UCSD-AML1 (cell line): ENCODE measurements at regions not wholly inside any gene's neighbourhood (a gene's known extent, or its start where the extent isn't known, plus 50 kb on each side); places are given as distances from the start of the nearest gene placed in this dataset.

Experiments
- DNase-seq: peaks from one replicate; lab custom pipeline; 2025; ENCODE audit not compliant: unreplicated experiment; lab: John Stamatoyannopoulos, UW

DNA sequence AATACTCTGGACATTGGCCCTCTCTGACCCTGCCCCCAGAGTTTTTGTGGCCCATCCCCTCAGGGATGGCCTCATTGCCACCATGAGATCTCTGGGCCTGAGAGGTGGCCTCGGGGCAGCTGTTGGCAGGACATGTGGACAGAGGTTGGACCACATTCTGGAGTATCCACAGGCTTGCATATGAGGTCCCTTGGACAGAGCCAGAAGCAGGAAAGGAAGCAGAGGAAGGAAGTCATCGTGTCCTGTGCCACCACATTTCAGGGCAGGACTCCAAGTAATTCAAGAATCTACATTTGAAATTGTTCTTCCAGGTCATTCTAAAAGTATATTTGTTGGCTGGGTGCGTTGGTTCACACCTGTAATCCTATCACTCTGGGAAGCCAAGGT lies 95.9 kb upstream of the PPP2R5A start:
- no peak for DNase-seq

DNA sequence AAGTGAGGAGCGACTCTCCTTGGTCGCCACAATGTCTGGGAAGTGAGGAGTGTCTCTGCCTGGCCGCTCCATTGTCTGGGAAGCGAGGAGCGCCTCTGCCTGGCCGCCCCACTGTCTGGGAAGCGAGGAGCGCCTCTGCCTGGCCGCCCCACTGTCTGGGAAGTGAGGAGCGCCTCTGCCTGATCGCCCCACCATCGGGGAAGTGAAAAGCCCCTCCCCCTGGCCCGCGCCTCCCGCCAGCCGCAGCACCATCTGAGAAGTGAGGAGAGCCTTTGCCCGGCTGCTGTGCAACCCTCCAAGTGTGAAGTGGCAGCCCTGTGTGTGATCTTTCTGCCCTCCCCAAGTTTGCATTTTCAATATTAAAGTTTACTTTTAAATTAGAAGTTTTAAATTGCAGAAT lies 95.0 kb upstream of the PPP2R5A start:
- no peak for DNase-seq

DNA sequence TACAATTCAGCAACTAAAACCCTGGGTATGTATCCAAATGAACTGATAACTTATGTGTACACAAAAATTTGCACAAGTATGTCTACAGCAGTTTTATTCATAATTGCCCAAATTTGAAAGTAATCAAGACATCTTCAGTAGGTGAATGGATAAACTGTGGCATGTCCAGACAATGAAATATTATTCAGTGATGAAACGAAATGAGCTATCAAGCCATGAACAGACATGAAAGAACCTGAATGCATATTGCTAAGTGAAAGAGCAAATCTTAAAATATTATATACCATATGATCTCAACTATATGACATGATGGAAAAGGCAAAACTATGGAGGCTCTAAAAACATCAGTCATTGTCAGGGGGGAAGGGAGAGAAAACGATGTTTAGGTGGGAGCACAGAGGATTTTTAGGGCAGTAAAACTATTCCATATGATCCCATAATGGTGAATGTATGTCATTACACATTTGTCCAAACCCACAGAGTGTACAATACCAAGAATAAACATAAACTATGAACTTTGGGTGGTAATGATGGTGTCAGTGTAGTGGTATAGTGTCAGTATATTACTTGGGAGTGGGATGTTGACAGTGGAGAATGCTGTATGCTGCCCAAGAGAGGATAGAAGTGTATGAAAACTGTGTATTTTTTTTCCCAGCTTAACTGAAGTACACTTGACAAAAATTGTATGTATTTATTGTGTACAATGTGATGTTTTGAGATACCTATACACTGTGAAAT lies 92.8 kb upstream of the PPP2R5A start:
- no peak for DNase-seq

DNA sequence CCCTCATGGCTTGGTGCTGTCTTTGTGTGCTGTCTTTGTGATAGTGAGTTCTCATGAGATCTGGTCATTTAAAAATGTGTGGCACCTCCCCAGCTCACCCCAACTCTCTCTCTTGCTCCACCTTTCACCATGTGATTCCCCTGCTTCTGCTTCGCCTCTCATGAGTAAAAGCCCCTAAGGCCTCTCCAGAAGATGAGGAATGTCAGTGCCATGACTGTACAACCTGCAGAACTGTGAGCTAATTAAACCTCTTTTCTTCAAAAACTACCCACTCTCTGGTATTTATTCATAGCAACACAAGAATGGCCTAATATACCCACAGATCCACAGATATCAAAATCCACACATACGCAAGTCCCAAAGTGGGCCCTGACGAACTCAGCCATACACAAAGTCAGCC lies 88.9 kb upstream of the PPP2R5A start:
- no peak for DNase-seq

DNA sequence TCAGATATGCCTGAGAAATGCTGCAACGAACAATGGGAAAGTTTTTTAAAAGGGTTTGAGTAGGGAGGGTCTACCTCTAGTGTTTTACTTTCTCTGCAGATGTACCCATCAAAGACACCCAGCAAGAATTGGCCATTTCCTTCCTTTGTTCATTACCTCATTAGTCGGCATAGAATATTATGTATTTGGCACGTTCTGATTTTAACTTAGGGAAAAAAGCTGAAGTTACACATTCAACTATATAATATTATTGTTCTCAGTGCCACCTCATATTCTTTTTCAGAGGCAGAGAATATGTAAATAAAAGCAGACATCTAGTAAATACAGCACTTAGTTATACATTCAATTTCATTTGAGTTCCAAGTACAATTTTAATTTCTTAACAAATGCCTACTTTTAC lies 83.7 kb upstream of the PPP2R5A start:
- DNase-seq = no peak

DNA sequence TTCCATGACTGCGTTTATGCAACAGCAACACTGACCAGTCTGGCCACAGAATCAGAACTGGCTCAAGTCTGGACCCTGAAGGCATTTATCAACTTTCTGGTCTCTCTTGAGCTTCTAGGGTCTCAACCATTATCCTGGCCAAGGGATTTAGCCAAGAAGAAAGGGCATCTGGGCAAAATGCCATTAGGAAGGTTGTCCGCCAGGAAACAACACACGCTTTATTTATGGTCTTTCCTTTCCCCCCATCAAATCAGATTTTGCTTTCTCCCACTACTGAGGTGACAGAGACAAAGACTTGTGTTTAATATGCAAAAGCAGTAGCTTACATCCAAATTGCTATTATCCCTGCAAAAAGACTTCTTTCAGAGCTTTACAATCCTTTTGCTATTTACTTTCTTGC lies 81.6 kb upstream of the PPP2R5A start:
- no peak for DNase-seq

DNA sequence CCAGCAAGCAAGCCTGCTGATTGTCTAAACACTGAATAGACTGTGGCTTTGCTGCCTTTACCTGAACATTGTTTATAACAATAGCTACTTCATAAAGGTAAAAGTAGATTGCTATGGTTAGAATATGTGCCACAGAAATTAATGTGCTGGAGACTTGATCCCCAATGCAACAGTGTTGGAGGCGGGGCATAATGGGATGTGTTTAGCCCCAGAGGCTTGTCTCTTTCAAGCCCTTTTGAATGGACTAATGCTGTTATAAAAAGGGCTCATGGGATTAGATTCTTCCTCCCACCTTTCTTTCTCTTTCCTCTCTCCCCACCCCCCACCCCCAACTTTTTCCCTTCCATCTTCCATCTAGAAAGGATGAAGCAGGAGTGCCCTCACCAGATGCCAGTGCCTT lies 80.2 kb upstream of the PPP2R5A start:
- no peak for DNase-seq

DNA sequence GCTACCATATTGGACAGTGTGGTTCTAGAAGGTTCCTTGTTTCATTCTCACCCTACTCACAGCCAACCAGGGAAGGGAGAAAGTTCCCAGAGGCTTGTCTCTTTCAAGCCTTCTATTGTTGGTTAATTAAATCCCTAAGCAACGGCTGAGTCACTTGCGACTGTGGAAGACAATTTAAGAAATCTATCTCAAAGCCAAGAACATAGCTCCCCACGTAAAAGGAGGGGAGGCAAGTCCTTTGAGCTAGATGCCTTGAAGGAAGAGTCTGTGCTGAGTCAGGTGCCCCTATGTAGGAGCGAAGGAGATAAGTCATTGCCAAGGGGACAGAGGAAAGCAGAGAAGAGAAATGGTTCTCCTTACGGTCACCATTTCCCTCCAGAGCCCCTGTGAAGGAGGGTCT lies 79.4 kb upstream of the PPP2R5A start:
- DNase-seq = no peak

DNA sequence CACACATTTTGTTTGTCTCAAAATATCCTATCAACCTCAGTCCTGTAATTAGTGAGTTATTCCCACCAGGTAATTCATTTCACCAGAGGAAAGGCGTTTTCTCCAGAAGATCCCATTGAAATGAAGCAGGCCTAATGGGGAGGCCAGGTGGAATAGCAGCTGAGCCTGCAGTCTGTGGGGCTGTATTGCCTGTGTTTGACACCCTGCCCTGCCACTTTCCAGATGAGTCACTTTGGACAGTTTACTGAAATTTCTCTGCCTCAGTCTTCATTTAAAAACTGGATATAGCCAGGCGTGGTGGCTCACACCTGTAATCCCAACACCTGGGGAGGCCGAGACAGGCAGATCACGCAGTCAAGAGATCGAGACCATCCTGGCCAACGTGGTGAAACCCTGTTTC lies 78.1 kb upstream of the PPP2R5A start:
- DNase-seq = no peak

DNA sequence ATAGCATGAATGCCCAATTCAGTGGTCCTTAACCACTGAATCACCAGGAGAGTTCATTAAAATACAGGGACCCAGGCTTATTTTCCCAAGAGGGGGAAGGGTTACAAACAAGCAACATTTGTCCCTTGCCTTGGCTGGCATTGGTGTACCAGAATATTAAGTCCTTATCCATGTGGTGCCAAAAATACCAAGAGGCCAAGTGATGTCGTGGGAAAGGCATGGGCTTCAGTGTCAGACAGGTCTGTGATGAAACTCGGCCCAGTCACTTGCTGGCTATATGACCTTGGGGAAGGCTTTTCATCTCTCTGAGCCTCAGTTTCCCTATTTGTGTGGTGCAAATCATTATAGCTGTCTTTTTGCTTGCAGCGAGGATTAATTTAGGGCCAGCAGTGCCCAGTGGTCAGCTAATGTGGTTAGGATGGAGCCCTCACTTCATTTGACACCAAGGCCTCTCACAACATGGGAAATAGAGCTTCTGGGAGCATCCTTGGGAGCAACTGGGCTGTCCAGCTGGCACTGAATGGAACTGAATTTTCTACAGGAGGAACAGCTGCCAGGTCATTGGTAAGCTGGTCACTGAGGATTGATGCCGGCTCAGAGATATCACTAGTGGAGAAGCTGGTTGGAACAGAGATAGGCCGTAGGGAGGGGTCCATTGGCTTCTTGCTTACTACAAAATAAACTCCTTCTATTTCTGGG lies 77.2 kb upstream of the PPP2R5A start:
- DNase-seq = no peak

DNA sequence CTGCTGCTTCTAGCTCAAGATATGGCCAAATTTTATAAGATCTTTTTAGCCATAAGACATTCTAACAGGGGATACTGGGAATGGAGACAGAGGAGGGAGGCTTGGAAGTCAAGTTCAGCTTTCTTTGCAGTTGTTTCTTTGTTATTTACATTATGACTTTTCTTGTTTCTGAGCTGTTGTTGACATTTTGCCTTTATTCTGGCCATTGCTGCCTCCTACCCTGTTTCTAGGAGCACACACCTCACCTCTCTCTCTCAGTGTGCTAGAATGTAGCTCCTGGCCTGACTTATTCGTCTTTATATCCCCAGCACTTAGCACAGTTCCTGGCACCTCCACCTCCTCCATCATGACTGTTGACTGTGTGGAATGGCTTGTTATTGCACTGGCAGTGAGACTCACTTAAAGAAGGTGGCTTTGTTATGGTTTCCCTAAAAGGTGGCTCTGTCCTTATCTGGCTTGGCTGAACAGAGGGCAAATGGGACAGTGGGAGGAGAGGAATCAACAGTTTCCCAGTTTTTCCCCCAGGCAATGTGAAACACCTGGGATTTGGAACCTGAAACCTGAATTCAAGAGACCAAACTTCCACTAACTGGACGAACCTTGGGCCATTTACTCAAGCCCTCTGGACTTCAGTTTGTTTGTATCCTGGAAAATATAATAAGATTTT lies 76.1 kb upstream of the PPP2R5A start:
- DNase-seq = no peak

DNA sequence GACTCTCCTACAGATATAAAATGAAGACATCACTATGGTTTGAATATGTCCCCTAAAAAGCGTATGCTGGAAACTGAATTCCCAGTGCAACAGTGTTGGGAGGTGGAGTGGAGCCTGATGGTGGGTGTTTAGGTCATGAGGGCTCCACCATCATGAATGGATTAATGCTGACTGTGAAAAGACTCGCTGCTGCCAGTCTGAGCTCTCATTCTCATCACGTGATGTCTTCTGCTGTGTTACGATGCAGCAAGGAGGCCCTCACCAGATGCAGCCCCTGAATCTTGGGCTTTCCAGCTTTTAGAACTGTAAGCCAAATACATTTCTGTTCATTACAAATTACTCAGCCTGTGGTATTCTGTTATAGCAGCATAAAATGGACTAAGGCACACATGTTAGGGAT lies 73.8 kb upstream of the PPP2R5A start:
- no peak for DNase-seq

DNA sequence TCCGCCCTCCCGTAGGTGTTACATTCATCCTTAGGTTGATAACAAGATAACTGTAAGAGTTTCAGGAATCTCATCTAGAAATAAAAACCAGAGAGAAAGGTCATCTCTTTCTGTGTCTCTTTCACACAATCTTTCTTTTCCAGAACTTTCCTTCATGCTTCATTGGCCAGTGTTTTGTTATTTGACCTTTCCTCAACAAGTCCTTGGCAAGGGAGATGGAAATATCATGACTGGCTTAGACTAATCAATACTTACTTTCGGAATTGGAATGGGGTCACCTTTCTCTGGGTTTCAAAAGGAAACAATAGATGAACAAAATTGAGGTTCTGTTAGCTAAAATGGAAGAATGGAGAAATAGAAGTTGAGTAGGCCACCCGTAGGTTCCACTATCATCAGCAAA lies 72.9 kb upstream of the PPP2R5A start:
- no peak for DNase-seq

DNA sequence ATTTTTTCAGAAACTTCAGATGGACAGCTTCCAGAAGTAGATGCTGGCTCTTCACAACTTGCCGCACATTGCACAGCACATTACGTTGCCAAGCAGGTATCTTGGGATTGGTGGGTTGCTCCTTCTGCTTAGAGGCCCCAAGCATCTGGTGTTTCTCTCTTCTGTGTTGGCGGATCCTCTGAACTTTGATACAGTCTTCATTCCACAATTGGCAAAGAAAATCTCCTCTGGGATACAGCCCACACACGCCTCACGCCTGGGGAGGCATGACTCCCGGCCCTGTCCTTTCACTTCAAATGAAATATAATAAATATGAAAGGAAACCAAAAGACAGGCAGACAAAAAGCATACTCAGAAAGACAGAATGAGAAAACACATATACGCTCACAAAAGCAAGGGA lies 72.3 kb upstream of the PPP2R5A start:
- no peak for DNase-seq

DNA sequence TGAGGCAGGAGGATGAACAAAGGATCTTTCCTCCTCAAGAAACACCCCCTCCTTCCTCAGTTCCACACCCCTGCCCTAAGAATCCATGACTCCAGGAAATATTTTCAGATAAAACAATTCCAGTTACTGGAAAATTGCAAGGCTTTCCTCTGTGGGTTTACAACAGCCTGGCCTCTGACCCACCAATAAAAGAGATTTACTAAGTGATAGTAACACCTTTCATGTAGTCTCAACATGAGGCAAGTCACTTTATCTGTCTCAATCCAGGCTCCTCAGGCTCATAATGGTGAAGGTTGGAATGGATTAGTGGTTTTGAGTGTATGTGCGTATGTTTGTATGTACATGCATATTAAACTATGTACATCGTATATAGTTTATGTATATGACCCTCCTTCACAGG lies 71.4 kb upstream of the PPP2R5A start:
- no peak for DNase-seq

DNA sequence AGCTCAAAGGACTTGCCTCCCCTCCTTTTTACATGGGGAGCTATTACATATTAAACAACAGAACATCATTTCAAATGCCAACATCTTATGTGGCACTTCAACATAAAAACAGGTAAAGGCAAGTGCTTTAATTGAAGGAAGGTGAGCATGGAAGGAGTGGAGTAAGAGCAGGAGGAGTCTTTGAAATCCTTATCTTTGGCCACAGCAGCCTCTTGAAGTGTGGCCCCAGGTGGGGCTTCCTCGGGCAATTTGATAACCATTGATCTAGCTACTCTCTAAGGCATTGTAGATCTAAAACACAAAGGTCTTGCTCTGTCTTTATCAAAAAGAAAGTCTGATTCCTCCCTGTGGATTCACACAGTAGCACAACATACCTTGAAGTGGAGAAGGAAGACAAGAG lies 70.9 kb upstream of the PPP2R5A start:
- DNase-seq = no peak

DNA sequence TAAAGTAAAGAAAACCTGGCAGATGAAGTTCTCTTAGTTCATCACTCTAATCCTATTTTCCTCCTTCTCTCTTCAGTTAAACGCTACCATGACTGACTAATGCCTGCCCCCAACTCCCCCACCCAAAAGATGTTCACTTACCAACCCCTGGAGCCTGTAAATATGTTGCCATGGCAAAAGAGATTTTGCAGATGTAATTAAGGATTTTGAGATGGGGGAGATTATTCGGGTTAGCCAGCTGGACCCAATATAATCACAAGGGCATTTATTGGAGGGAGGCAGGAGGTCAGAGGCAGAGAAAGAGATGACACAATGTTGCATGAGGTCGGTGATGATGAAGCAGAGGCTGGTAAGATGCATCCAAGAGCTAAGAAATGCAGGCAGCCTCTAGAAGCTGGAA lies 69.3 kb upstream of the PPP2R5A start:
- no peak for DNase-seq

DNA sequence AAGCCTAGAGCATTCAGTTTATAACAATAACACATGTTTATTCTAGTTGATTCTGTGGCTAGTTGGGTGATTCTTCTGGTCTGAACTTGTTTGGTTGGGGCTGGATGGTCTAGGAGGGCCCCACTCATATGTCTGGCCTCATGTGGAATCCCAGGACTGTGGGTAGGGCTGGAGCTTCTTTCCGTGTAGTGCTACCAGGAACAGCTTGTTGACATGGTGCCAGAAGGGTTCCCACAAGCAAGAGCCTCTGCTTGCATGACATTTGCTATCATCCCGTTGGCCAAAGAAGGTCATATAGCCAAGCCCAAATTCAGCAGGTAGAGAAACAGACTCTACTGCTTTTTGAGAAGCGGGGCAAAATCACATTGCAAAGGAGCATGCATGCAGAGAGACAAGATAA lies 67.6 kb upstream of the PPP2R5A start:
- DNase-seq = no peak

DNA sequence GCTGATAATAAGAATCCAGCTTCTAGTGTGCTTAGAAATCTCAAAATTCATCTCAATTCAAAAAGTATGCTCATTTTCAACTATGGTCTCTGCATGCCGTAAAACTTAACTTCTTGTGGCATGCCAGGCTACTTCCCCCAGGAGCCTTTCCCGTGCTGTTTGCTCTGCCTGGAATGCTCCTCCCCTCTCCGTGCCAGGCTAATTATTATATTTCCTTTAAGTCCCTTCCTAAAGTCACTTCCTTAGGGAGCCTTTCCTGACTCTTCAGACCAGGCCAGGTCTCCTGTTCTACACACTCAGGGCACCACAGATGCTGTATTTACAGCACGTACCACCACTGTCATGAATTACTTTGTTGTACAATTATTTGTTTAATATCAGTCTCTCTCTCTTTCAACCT lies 67.1 kb upstream of the PPP2R5A start:
- no peak for DNase-seq

DNA sequence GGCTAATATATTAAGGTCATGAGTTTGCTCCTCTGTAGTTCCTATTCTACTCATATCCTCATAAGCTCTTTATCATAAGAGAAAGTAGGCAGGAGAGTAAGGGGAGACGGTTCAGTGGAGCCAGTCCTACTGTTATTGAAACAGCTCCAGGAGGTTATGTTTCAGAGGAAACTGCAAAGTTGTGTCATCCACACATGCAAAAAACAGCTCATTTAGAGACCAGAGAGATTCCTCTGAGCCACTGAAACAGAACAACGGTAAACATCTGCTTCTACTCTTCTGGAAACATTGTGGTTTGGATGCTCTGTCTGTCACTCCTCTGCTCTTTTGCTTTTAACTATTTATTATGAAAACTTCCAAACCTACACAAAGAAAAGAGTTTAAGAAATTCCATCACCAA lies 66.3 kb upstream of the PPP2R5A start:
- no peak for DNase-seq

DNA sequence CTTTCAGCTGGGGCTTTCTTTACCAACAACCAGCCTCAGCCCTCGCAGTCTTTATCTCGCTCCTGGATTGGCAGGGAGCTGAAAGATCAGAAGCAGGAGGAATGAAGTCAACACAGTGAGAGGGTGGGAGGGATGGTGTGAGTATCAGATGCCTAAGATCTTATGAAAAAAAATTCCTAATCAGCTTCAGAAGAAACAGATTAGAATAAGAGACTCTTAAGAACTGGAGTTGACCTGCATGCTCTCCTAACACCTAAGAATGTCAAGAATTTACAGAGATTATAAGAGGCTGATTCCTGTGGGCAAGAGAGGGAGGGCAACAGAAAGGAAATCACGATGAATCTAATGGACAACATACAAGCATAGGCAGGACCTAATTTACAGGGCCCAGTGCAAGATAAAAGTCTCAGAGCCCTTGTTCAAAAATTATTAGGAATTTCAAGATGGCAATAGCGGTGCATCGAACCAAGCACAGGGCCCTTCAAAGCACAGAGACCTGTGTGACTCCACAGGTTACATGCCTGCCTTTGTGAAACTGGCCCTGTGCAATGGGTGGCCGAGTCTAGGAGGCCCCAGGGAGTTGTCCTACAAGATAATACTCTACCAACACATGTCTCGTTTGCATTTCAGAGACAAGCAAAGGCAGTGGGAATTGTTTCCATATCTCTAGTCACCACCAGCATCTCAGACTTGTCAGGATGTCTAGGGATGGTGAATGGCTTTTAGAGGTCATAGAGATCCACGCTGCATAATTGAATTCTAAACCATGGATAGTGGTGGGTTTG lies 65.3 kb upstream of the PPP2R5A start:
- DNase-seq = no peak

DNA sequence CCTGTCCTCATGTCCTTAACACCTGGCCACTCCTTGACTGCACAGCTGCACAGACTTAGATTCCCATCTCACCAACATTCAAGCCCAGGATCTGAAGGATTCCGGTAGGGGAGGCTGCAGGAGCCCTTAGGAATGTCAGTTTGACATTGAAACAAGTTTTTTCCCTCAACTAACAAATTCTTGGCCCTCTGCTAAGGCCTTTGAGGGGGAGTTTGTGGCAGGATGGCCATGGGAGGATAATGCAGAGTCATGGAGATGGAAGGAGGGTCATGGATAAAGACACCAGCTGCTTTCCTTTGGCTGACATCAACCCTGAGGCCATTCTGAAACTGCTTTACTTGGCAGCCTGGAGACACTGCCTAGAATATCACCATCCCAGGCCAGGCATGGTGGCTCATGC lies 63.4 kb upstream of the PPP2R5A start:
- no peak for DNase-seq
